Endothelial cell (in vitro differentiated cells): ENCODE measurements at regions not wholly inside any gene's neighbourhood (a gene's known extent, or its start where the extent isn't known, plus 50 kb on each side); places are given as distances from the start of the nearest gene placed in this dataset.

Source experiments
- DNase-seq: peaks from one replicate; pipeline ENCODE4 v3.0.0; 2021; ENCODE audit warnings: low spot score
- H3K27ac Mint-ChIP-seq: one replicate; pipeline ENCODE4 v1.8.0; 2021; ENCODE audit warnings: mixed read lengths, inconsistent platforms; ENCODE audit not compliant: unreplicated experiment
- H3K27me3 Mint-ChIP-seq: one replicate; pipeline ENCODE4 v1.8.0; 2021; ENCODE audit warnings: mild to moderate bottlenecking, moderate library complexity, mixed read lengths, inconsistent platforms; ENCODE audit not compliant: unreplicated experiment
- H3K36me3 Mint-ChIP-seq: one replicate; pipeline ENCODE4 v1.8.0; 2021; ENCODE audit warnings: mild to moderate bottlenecking, low read depth, mixed read lengths, inconsistent platforms; ENCODE audit not compliant: unreplicated experiment
- H3K4me1 Mint-ChIP-seq: one replicate; pipeline ENCODE4 v1.8.0; 2021; ENCODE audit warnings: mild to moderate bottlenecking, mixed read lengths, inconsistent platforms; ENCODE audit not compliant: unreplicated experiment
- H3K4me3 Mint-ChIP-seq: one replicate; pipeline ENCODE4 v1.8.0; 2021; ENCODE audit warnings: mild to moderate bottlenecking, mixed read lengths, inconsistent platforms; ENCODE audit not compliant: unreplicated experiment
- H3K9me3 Mint-ChIP-seq: one replicate; pipeline ENCODE4 v1.8.0; 2021; ENCODE audit warnings: mixed read lengths, inconsistent platforms; ENCODE audit not compliant: unreplicated experiment
- CTCF ChIP-seq: fragments of 200-600 bp; sonication (generic); IDR thresholded peaks from one replicate; pipeline ENCODE4 v1.5.0; 2021; ENCODE audit warnings: antibody characterized with exemption; ENCODE audit not compliant: unreplicated experiment

GRCh38 chr14:101411151-101411550 is 150.1 kb upstream of the DIO3 start:
- no peaks in the 10 kb centered on the region for H3K9me3 Mint-ChIP-seq
- H3K36me3 Mint-ChIP-seq = no peaks in the 10 kb centered on the region
- DNase-seq = no peak

GRCh38 chr14:101411779-101412178 is 149.5 kb upstream of the DIO3 start:
- peaks cover 18% of the 10 kb centered on the region for H3K4me1 Mint-ChIP-seq
- H3K9me3 Mint-ChIP-seq = no peaks in the 10 kb centered on the region
- no peaks in the 10 kb centered on the region for H3K36me3 Mint-ChIP-seq
- no peaks in the 10 kb centered on the region for H3K27me3 Mint-ChIP-seq
- DNase-seq = no peak
- TF ChIP-seq CTCF = no peak
- no peak overlapping the region for H3K4me3 Mint-ChIP-seq
- H3K27ac Mint-ChIP-seq = no peak overlapping the region

More at GRCh38 chr14:101411151-101411550, 150.1 kb upstream of the DIO3 start:
- Mint-ChIP-seq H3K27ac (no peak overlapping the region), H3K27me3 (peaks cover 2% of the 10 kb centered on the region), H3K4me3 (no peak overlapping the region), H3K4me1 (peaks cover 18% of the 10 kb centered on the region)
- no peak for TF ChIP-seq CTCF

GRCh38 chr14:101412739-101413138 is 148.6 kb upstream of the DIO3 start:
- Mint-ChIP-seq H3K27me3 (no peaks in the 10 kb centered on the region), H3K27ac (no peak overlapping the region), H3K9me3 (no peaks in the 10 kb centered on the region), H3K4me3 (no peak overlapping the region), H3K36me3 (no peaks in the 10 kb centered on the region), H3K4me1 (peaks cover 18% of the 10 kb centered on the region)
- DNase-seq = no peak
- TF ChIP-seq CTCF = no peak

GRCh38 chr14:101417434-101417833 is 143.9 kb upstream of the DIO3 start:
- no peaks in the 10 kb centered on the region for H3K4me1 Mint-ChIP-seq
- TF ChIP-seq CTCF = no peak
- no peak for DNase-seq
- no peaks in the 10 kb centered on the region for H3K27me3 Mint-ChIP-seq
- no peaks in the 10 kb centered on the region for H3K9me3 Mint-ChIP-seq
- no peak overlapping the region for H3K4me3 Mint-ChIP-seq
- no peak overlapping the region for H3K27ac Mint-ChIP-seq
- no peaks in the 10 kb centered on the region for H3K36me3 Mint-ChIP-seq

GRCh38 chr14:101418601-101419000 is 142.7 kb upstream of the DIO3 start:
- TF ChIP-seq CTCF = no peak
- no peaks in the 10 kb centered on the region for H3K9me3 Mint-ChIP-seq
- no peaks in the 10 kb centered on the region for H3K36me3 Mint-ChIP-seq
- H3K4me3 Mint-ChIP-seq = no peak overlapping the region
- H3K4me1 Mint-ChIP-seq = no peaks in the 10 kb centered on the region
- H3K27me3 Mint-ChIP-seq = no peaks in the 10 kb centered on the region
- no peak overlapping the region for H3K27ac Mint-ChIP-seq
- no peak for DNase-seq
